IMR-90 (cell line): ENCODE measurements at regions not wholly inside any gene's neighbourhood (a gene's known extent, or its start where the extent isn't known, plus 50 kb on each side); places are given as distances from the start of the nearest gene placed in this dataset.

Experiments used
- BHLHE40 ChIP-seq: fragments of 150-350 bp; IDR thresholded peaks from 2 replicates; pipeline ENCODE4 v1.6.1; 2016; ENCODE audit warnings: mild to moderate bottlenecking, low read depth, low read length
- FOS ChIP-seq: fragments of 150-350 bp; IDR thresholded peaks from 2 replicates; pipeline ENCODE4 v1.6.1; 2016; ENCODE audit warnings: low read depth, low read length
- MAZ ChIP-seq: IDR thresholded peaks from 2 replicates; pipeline ENCODE4 v1.6.1; 2012; ENCODE audit warnings: low read depth, mild to moderate bottlenecking, low read length, improper control_type of control experiment, moderate library complexity, borderline replicate concordance
- POLR2A ChIP-seq: IDR thresholded peaks from 2 replicates; pipeline ENCODE4 v1.6.1; 2012; ENCODE audit warnings: mild to moderate bottlenecking, low read depth, low read length
- RAD21 ChIP-seq: IDR thresholded peaks from 2 replicates; pipeline ENCODE4 v1.6.1; 2012; ENCODE audit warnings: low read length, improper control_type of control experiment
- RFX5 ChIP-seq: IDR thresholded peaks from 2 replicates; pipeline ENCODE4 v1.8.0; 2012; ENCODE audit warnings: low read depth, mild to moderate bottlenecking, low read length, moderate library complexity
- SMC3 ChIP-seq: fragments of 150-350 bp; IDR thresholded peaks from 2 replicates; pipeline ENCODE4 v1.6.1; 2016; ENCODE audit warnings: low read depth, mild to moderate bottlenecking, antibody characterized with exemption, low read length, moderate library complexity
- TF ChIP-seq, protein P1 (sequence below): conservative IDR thresholded peaks from 2 replicates; pipeline ENCODE4 v1.5.1; 2012; ENCODE audit warnings: mild to moderate bottlenecking, low read depth, low read length, improper control_type of control experiment
- TF ChIP-seq, protein P2 (sequence below): fragments of 150-350 bp; IDR thresholded peaks from 2 replicates; pipeline ENCODE4 v1.6.1; 2017; ENCODE audit warnings: mild to moderate bottlenecking, antibody characterized with exemption, low read length, low read depth

DNA sequence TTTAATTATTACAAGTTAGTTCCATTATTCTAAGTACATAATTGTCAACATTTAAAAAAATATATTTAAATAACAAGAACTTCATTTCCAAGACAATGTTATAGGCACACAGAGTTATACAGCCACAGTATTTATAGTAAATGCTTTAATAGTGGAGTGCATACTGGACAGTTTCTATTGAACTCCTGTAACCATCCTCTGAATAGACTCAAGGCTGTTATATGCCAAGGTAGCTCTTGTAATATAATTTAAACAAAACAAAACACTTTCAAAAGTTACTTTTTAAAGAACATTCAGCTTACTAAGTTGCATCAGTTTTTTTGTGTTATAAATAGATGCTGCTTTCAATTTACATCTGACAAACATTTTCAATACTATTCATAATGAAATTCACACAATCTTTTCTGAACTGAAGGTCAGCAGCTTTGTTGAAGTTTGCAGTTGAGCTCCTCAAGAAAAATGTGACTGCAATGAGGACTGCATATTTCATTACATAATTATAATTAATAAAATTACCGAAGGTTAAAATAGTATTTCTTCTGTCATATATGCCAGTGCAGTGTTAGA, 549.9 kb upstream of the CYLC2 start:
- TF ChIP-seq, protein P1, sequence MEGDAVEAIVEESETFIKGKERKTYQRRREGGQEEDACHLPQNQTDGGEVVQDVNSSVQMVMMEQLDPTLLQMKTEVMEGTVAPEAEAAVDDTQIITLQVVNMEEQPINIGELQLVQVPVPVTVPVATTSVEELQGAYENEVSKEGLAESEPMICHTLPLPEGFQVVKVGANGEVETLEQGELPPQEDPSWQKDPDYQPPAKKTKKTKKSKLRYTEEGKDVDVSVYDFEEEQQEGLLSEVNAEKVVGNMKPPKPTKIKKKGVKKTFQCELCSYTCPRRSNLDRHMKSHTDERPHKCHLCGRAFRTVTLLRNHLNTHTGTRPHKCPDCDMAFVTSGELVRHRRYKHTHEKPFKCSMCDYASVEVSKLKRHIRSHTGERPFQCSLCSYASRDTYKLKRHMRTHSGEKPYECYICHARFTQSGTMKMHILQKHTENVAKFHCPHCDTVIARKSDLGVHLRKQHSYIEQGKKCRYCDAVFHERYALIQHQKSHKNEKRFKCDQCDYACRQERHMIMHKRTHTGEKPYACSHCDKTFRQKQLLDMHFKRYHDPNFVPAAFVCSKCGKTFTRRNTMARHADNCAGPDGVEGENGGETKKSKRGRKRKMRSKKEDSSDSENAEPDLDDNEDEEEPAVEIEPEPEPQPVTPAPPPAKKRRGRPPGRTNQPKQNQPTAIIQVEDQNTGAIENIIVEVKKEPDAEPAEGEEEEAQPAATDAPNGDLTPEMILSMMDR = no peak
- TF ChIP-seq SMC3 (no peak), MAZ (no peak), FOS (no peak), POLR2A (no peak), BHLHE40 (no peak), RFX5 (no peak), RAD21 (no peak)
- TF ChIP-seq, protein P2, sequence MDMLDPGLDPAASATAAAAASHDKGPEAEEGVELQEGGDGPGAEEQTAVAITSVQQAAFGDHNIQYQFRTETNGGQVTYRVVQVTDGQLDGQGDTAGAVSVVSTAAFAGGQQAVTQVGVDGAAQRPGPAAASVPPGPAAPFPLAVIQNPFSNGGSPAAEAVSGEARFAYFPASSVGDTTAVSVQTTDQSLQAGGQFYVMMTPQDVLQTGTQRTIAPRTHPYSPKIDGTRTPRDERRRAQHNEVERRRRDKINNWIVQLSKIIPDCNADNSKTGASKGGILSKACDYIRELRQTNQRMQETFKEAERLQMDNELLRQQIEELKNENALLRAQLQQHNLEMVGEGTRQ = no peak
